ENCODE measurements at regions not wholly inside any gene's neighbourhood (a gene's known extent, or its start where the extent isn't known, plus 50 kb on each side); places are given as distances from the start of the nearest gene placed in this dataset.
"Not testable (repeated sequence)": the region's sequence is repeated elsewhere in the genome, so short reads cannot be mapped to it uniquely, and the experiment has no call there.

DNA sequence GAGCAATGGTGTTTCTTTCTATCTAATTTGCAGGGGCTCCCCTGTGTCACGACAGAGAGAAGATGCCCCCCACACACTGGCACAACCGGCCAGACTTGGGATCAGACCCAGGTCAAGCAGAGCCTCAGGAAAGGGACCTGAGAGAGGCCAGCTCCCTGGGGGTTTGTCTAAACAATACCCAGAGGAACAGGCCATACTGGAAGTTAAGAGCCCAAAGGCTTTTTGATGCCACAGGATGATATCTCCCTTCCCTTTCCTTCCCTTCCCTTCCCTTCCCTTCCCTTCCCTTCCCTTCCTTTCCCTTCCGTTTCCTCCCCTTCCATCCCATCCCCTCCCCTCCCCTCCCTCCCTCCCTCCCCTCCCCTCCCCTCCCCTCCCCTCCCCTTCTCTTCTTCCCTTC lies 139.2 kb downstream of the ARL4C start:
- TF ChIP-seq, protein P1, sequence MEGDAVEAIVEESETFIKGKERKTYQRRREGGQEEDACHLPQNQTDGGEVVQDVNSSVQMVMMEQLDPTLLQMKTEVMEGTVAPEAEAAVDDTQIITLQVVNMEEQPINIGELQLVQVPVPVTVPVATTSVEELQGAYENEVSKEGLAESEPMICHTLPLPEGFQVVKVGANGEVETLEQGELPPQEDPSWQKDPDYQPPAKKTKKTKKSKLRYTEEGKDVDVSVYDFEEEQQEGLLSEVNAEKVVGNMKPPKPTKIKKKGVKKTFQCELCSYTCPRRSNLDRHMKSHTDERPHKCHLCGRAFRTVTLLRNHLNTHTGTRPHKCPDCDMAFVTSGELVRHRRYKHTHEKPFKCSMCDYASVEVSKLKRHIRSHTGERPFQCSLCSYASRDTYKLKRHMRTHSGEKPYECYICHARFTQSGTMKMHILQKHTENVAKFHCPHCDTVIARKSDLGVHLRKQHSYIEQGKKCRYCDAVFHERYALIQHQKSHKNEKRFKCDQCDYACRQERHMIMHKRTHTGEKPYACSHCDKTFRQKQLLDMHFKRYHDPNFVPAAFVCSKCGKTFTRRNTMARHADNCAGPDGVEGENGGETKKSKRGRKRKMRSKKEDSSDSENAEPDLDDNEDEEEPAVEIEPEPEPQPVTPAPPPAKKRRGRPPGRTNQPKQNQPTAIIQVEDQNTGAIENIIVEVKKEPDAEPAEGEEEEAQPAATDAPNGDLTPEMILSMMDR (conservative IDR thresholded peaks at IDR 0.05; ENCODE audit: low read length) = no peak
- DNase-seq (ENCODE audit: low read depth) = no peak

DNA sequence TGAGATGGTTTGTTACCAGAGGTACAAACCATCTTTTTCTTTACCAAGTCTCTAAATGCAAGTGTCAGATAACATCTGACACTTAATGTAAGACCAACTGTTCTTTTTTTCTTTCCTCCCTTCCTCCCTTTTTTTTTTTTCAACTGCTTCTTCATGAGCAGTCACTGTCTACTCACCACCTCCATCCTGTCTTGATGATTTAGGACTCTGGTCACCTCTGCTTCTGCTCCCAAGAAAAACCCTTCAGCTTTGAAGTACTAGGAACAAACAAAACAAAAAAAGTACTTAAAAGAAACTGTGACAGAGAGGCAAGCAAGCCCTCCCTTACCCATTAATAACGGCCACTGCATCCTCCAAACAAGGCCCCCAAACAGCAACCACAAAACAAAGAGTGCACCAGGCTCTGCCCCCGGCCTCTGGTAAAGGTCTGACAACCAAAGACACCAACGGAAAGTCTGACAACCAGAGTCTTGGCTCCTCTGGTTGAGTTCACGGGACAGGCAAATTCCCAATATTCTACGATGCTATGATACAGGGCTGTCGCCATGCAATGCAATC lies 141.0 kb downstream of the ARL4C start:
- H3K4me3 ChIP-seq (ENCODE audit: low read length) = no peak overlapping the region
- TF ChIP-seq, protein P1 (conservative IDR thresholded peaks at IDR 0.05; ENCODE audit: low read length) = no peak
- DNase-seq (ENCODE audit: low read depth) = no peak

More for the DNA sequence above, 139.2 kb downstream of the ARL4C start:
- no peak overlapping the region for H3K4me3 ChIP-seq (ENCODE audit: low read length)

DNA sequence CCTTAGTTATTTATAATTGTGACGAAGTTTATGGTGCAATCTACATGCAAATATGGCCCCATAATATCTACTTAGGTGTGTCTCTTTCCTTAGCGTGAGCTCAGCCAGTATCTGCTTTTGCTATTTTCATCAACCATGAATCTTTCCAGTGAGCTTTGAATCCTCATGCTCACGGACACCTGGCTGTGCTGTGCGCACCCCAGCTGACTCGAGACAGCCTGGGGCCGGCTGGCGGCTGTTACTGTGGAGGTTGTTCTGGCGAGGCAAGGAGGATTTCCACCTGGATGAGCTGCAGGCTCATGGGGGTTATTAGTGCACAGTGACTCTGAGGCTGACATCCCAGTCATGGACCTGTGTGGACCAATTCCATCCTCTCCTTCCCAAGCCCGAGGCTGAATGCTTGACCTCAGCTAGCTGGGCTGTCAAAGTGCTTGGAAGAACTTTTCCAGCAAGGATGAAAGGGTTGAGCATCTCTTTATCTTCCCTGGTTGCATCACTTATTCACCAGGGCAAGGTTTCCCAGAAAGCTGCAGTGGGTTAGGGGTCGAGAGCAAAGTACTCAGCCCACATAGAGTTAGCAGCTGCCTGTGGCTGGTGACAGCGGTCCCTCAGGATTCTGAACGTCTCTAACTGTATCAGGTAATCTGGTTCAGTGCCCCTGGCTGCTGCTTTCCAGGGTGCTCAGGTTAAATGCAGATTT lies 141.7 kb downstream of the ARL4C start:
- TF ChIP-seq, protein P1 (conservative IDR thresholded peaks at IDR 0.05; ENCODE audit: low read length) = no peak
- no peak for DNase-seq (ENCODE audit: low read depth)

DNA sequence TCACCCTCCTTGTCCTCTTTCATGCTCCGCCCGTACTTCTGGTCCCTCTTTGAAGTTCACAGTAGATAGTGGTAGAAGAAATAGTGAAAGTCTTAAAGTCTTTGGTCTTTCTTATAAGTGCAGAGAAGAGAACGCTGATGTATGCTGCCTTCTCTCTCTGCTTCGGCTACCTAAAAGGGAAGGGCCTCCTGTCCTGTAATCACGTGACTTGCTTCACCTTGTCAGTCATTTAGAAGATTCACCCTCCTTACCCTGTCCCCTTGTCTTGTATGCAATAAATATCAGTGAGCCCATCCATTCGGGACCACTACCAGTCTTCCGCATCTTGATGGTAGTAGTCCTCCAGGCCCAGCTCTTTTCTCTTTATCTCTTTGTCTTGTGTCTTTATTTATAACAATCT lies 144.6 kb downstream of the ARL4C start:
- TF ChIP-seq, protein P1 (conservative IDR thresholded peaks at IDR 0.05; ENCODE audit: low read length) = no peak
- DNase-seq (ENCODE audit: low read depth) = no peak
- H3K4me3 ChIP-seq (ENCODE audit: low read length) = no peak overlapping the region

More for the DNA sequence above, 141.7 kb downstream of the ARL4C start:
- no peak overlapping the region for H3K4me3 ChIP-seq (ENCODE audit: low read length)

DNA sequence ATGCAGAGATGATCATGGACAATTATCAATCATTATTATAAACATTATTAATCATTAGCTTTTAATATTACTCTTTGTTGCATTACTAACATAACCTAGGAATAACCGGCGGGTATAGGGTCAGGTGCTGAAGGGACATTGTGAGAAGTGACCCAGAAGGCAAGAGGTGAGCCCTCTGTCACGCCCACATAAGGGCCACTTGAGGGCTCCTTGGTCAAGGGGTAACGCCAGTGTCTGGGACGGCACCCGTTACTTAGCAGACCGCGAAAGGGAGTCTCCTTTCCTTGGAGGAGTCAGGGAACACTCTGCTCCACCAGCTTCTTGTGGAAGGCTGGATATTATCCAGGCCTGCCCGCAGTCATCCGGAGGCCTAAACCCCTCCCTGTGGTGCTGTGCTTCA lies 145.0 kb downstream of the ARL4C start:
- H3K4me3 ChIP-seq (ENCODE audit: low read length); DNase-seq (ENCODE audit: low read depth): not testable (repeated sequence)

DNA sequence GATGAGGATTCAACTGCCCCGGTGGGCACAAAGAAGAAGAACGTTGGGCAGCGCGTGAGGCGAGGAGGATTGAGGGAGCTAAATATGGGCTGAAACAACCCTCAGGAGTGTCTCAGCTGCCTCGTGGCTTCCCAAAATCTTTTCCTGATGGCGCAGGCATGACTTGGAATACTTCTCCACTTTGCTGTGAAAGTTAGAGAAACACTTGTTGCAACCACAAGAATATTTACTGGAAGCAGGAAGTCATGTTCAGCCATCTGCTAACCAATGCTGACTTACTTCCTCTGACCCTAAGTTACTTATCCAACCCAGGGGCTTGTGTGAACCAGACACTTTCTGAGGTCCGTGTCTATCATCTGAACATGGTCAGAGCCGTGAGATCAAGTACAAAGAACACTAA lies 148.8 kb downstream of the ARL4C start:
- DNase-seq (ENCODE audit: low read depth) = peak; percentile 80
- TF ChIP-seq, protein P1 (conservative IDR thresholded peaks at IDR 0.05; ENCODE audit: low read length) = no peak
- H3K4me3 ChIP-seq (ENCODE audit: low read length) = no peak overlapping the region

DNA sequence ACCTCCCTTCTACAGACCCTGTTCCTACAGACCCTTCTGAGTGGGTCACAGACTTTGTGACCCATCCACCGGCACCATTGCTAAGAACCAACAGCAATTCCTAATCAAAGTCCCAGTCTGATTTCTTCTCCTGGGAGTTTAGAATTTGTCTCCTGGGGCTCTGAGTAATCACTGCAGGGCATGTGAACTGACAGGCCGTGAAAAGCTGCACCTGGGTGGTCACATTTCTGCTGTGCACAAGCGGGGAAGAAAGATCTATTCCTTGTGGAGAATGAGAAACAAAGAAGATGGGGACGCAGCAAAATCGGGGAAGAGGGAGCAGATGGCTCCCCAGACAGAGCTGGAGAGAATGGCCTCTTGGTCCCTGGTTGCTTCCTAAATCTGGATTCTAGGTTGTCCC lies 151.0 kb downstream of the ARL4C start:
- no peak for DNase-seq (ENCODE audit: low read depth)
- TF ChIP-seq, protein P1 (conservative IDR thresholded peaks at IDR 0.05; ENCODE audit: low read length) = no peak
- H3K4me3 ChIP-seq (ENCODE audit: low read length) = no peak overlapping the region

All from AG10803 (cell line).